A549 (cell line): ENCODE measurements at regions not wholly inside any gene's neighbourhood (a gene's known extent, or its start where the extent isn't known, plus 50 kb on each side); places are given as distances from the start of the nearest gene placed in this dataset.

Experiments used
- ATAC-seq, 2 experiments: fragments of 200-7000 bp in 1 of 2; fragments of >200 bp in 1 of 2; cut with Nextera tagmentation in 1 of 2; cut with Tn5 transposase in 1 of 2; 3 replicates each; pipeline versions ENCODE4 v1.8.0 to v1.9.1; 2018 to 2020; ENCODE audit warnings: mild to moderate bottlenecking in 1 of 2, moderate library complexity in 1 of 2
- CTCF ChIA-PET: fragments of 300-600 bp; sonication (Branson Sonifier 250); formaldehyde crosslinking; extraction: SDS; loops from one replicate; lab custom pipeline; 2021; ENCODE audit warnings: antibody characterized with exemption, inconsistent platforms; lab: Yijun Ruan, JAX
- POLR2A ChIA-PET: fragments of 350-600 bp; formaldehyde crosslinking; extraction: SDS; loops from one replicate; lab custom pipeline; 2021; ENCODE audit warnings: antibody characterized with exemption, inconsistent platforms; lab: Yijun Ruan, JAX
- DNase-seq, 2 experiments: peaks; one replicate each; pipeline versions ENCODE4 v3.0.0 to v3.0.0-alpha.2; 2011 to 2016; ENCODE audit warnings: low read depth in 1 of 2, low spot score in 1 of 2
- FAIRE-seq: peaks from 2 replicates; lab custom pipeline; 2011; peaks lifted over from hg19 to GRCh38; lab: Jason Lieb, UNC
- H3K27ac ChIP-seq, 2 experiments: fragments of >200 bp; sonication (Bioruptor Twin); formaldehyde crosslinking; 3 replicates each; pipeline ENCODE4 v1.5.1; 2016 to 2017
- H3K4me1 ChIP-seq: fragments of >200 bp; sonication (Bioruptor Twin); formaldehyde crosslinking; 3 replicates; pipeline ENCODE4 v1.6.1; 2016
- H3K4me2 ChIP-seq: fragments of >200 bp; sonication (Bioruptor Twin); formaldehyde crosslinking; 3 replicates; pipeline ENCODE4 v1.6.1; 2016
- H3K4me3 ChIP-seq: fragments of >200 bp; sonication (Bioruptor Twin); formaldehyde crosslinking; 3 replicates; pipeline ENCODE4 v1.5.1; 2016
- H3K9me3 ChIP-seq: fragments of >200 bp; sonication (Bioruptor Twin); formaldehyde crosslinking; 3 replicates; pipeline ENCODE4 v1.6.1; 2016
- CBX2 ChIP-seq: fragments of 200-600 bp; sonication (generic); IDR thresholded peaks from 2 replicates; pipeline ENCODE4 v1.6.1; 2016; ENCODE audit warnings: low read depth, mild to moderate bottlenecking, borderline replicate concordance
- CBX8 ChIP-seq: fragments of 200-600 bp; sonication (generic); IDR thresholded peaks from 2 replicates; pipeline ENCODE4 v1.6.1; 2016
- CEBPB ChIP-seq, 2 experiments: fragments of >200 bp in 1 of 2; sonication (Bioruptor Twin) in 1 of 2; formaldehyde crosslinking in 1 of 2; IDR thresholded peaks; 2 replicates each; pipeline ENCODE4 v1.6.1; 2012 to 2016
- EP300 ChIP-seq, 2 experiments: fragments of >200 bp; sonication (Bioruptor Twin); formaldehyde crosslinking; IDR thresholded peaks; 2 replicates in 1 of 2; 3 replicates in 1 of 2; pipeline ENCODE4 v1.6.1; 2016 to 2017
- ESRRA ChIP-seq: fragments of 150-350 bp; IDR thresholded peaks from 2 replicates; pipeline ENCODE4 v1.6.1; 2014; ENCODE audit warnings: mild to moderate bottlenecking, low read length, borderline replicate concordance
- FOSB ChIP-seq: fragments of 250-450 bp; sonication (Bioruptor Pico); IDR thresholded peaks from 2 replicates; pipeline ENCODE4 v1.5.0; 2020; ENCODE audit warnings: mild to moderate bottlenecking, moderate library complexity
- HOXA7 ChIP-seq: fragments of 250-450 bp; sonication (Bioruptor Pico); IDR thresholded peaks from 2 replicates; pipeline ENCODE4 v1.5.0; 2020; ENCODE audit warnings: mild to moderate bottlenecking, moderate library complexity
- HOXB13 ChIP-seq: fragments of 250-450 bp; sonication (Bioruptor Pico); IDR thresholded peaks from 2 replicates; pipeline ENCODE4 v1.5.0; 2020; ENCODE audit warnings: low read depth, mild to moderate bottlenecking, moderate library complexity
- HOXB5 ChIP-seq: fragments of 250-450 bp; sonication (Bioruptor Pico); IDR thresholded peaks from 2 replicates; pipeline ENCODE4 v1.5.0; 2020; ENCODE audit warnings: mild to moderate bottlenecking, moderate library complexity
- JUNB ChIP-seq: fragments of >200 bp; sonication (Bioruptor Twin); formaldehyde crosslinking; IDR thresholded peaks from 2 replicates; pipeline ENCODE4 v1.6.1; 2016
- MAFK ChIP-seq: fragments of 450-650 bp; IDR thresholded peaks from 2 replicates; pipeline ENCODE4 v1.6.1; 2014; ENCODE audit not compliant: partially characterized antibody
- MAZ ChIP-seq: fragments of 150-350 bp; IDR thresholded peaks from 2 replicates; pipeline ENCODE4 v1.6.1; 2014; ENCODE audit warnings: antibody characterized with exemption, low read depth, low read length, borderline replicate concordance
- MYC ChIP-seq: IDR thresholded peaks from 2 replicates; pipeline ENCODE4 v1.6.1; 2012; ENCODE audit warnings: mild to moderate bottlenecking, inconsistent platforms, low read length, improper control_type of control experiment, borderline replicate concordance
- NPAS2 ChIP-seq: fragments of 250-450 bp; sonication (Bioruptor Pico); IDR thresholded peaks from 2 replicates; pipeline ENCODE4 v1.8.0; 2022; ENCODE audit warnings: mild to moderate bottlenecking, moderate library complexity, borderline replicate concordance
- POLR2A ChIP-seq: IDR thresholded peaks from 2 replicates; pipeline ENCODE4 v1.6.1; 2012; ENCODE audit warnings: mild to moderate bottlenecking, low read length
- POLR2AphosphoS2 ChIP-seq: conservative IDR thresholded peaks from 2 replicates; pipeline ENCODE4 v1.6.1; 2012; ENCODE audit warnings: low read length, improper control_type of control experiment, inconsistent platforms
- RCOR1 ChIP-seq: fragments of 150-350 bp; IDR thresholded peaks from 2 replicates; pipeline ENCODE4 v1.6.1; 2014; ENCODE audit warnings: antibody characterized with exemption, low read length, low read depth
- RFX5 ChIP-seq: fragments of 450-650 bp; IDR thresholded peaks from 2 replicates; pipeline ENCODE4 v1.7.1; 2014; ENCODE audit warnings: antibody characterized with exemption, mild to moderate bottlenecking, moderate library complexity
- SMC3 ChIP-seq: fragments of >200 bp; sonication (Bioruptor Twin); formaldehyde crosslinking; IDR thresholded peaks from 3 replicates; pipeline ENCODE4 v1.6.1; 2018; ENCODE audit warnings: inconsistent platforms
- TFCP2L1 ChIP-seq: fragments of 250-450 bp; sonication (Bioruptor Pico); IDR thresholded peaks from 2 replicates; pipeline ENCODE4 v1.5.0; 2021; ENCODE audit warnings: mild to moderate bottlenecking
- ZC3H11A ChIP-seq: fragments of 450-650 bp; IDR thresholded peaks from 2 replicates; pipeline ENCODE4 v1.6.1; 2014; ENCODE audit warnings: antibody characterized with exemption, mild to moderate bottlenecking
- ZFP36 ChIP-seq: fragments of 450-650 bp; IDR thresholded peaks from 2 replicates; pipeline ENCODE4 v1.6.1; 2014; ENCODE audit warnings: borderline replicate concordance; ENCODE audit not compliant: partially characterized antibody
- ZNF302 ChIP-seq: fragments of 250-450 bp; sonication (Bioruptor Pico); IDR thresholded peaks from 2 replicates; pipeline ENCODE4 v1.9.0; 2021; ENCODE audit warnings: inconsistent platforms, mild to moderate bottlenecking, moderate library complexity
- ZSCAN20 ChIP-seq: fragments of 250-450 bp; sonication (Bioruptor Pico); IDR thresholded peaks from 2 replicates; pipeline ENCODE4 v1.8.0; 2022; ENCODE audit warnings: mild to moderate bottlenecking, moderate library complexity
- WGBS: methylation state at CpG from one replicate; pipeline ENCODE4 v1.1.6; 2017; ENCODE audit errors: missing lambda C conversion rate; 5-methylcytosine and 5-hydroxymethylcytosine counted together
- TF ChIP-seq, protein P1 (sequence below): fragments of 250-450 bp; sonication (Bioruptor Pico); IDR thresholded peaks from 2 replicates; pipeline ENCODE4 v1.5.0; 2021; ENCODE audit warnings: mild to moderate bottlenecking, moderate library complexity, borderline replicate concordance
- TF ChIP-seq, protein P2 (sequence below): fragments of 200-600 bp; sonication (generic); IDR thresholded peaks from 2 replicates; pipeline ENCODE4 v1.6.1; 2016; ENCODE audit warnings: antibody characterized with exemption, mild to moderate bottlenecking, moderate library complexity
- TF ChIP-seq, protein P3 (sequence below): fragments of 150-350 bp; IDR thresholded peaks from 2 replicates; pipeline ENCODE4 v1.6.1; 2014; ENCODE audit warnings: low read depth, mild to moderate bottlenecking, low read length
- TF ChIP-seq, protein P4 (sequence below): IDR thresholded peaks from 2 replicates; pipeline ENCODE4 v1.6.1; 2012; ENCODE audit warnings: low read depth, borderline replicate concordance
- TF ChIP-seq, protein P5 (sequence below): IDR thresholded peaks from 2 replicates; pipeline ENCODE4 v1.6.1; 2012

DNA sequence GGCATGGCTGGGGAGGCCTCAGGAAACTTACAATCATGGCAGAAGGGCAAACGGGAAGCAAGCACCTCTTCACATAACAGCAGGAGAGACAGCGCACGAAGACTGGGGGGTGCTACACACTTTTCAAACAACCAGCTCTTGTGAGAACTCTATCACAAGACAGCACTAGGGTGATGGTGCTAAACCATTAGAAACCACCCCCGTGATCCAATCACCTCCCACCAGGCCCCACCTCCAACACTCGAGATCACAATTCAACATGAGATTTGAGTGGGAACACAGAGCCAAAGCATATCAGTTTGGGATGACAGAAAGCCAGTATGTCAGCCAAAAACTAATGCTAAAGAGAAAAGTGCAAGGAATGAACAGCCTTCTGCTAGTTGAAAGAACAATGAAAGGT lies 309.8 kb upstream of the CCDC54 start:
- Histone ChIP-seq H3K27ac (no peak overlapping the region), H3K4me3 (no peak overlapping the region), H3K9me3 (no peaks in the 10 kb centered on the region), H3K4me1 (0 out of 3 replicates have a peak, but pooled peaks cover 11% of the 10 kb centered on the region)
- POLR2A ChIA-PET = no interaction called here
- no peak for DNase-seq
- 48% methylated on average over 5 of the region's 5 CpGs for WGBS
- TF ChIP-seq CBX8 = no peak
- TF ChIP-seq, all 56 proteins: peak for 0
- CTCF ChIA-PET = no interaction called here
- FAIRE-seq (no peak), ATAC-seq (no peak)
- H3K4me2 ChIP-seq = no peak overlapping the region

DNA sequence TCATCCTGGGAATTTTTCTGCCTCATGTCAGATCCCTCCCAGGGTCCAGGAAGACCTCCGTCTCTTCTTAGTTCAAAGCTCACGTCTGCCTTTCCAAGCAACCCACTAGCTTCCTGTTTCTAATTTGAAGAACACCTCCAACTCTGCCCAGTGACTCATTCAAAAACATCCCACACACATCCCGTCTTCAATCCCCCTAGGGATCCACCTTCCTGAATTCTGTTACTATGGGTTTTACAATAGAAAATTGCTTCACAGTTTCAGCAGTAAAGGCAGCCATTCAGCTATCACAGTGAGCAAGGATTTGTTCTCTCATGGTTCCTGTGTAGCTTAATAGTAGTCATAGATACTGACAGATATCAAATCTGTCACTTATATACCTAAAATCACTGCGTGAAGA lies 308.3 kb upstream of the CCDC54 start:
- ChIA-PET POLR2A (no interaction called here), CTCF (interaction anchor here (1.3 kb wide), 1 partner anchor 20 kb away, joined by 3 read pairs; no protein-coding TSS in a partner anchor)
- DNase-seq = no peak
- Histone ChIP-seq H3K4me1 (0 out of 3 replicates have a peak, but pooled peaks cover 5% of the 10 kb centered on the region), H3K27ac (no peak overlapping the region), H3K4me2 (no peak overlapping the region), H3K4me3 (no peak overlapping the region), H3K9me3 (no peaks in the 10 kb centered on the region)
- WGBS = 46% methylated on average over 4 of the region's 4 CpGs
- FAIRE-seq = no peak
- no peak for ATAC-seq
- TF ChIP-seq MYC = no peak
- no peak for TF ChIP-seq ZFP36
- no peak for TF ChIP-seq POLR2A
- TF ChIP-seq ESRRA = no peak
- no peak for TF ChIP-seq ZNF302
- no peak for TF ChIP-seq RCOR1
- no peak for TF ChIP-seq RFX5
- no peak for TF ChIP-seq TFCP2L1
- TF ChIP-seq SMC3 = no peak
- TF ChIP-seq POLR2AphosphoS2 = no peak
- TF ChIP-seq, protein P1, sequence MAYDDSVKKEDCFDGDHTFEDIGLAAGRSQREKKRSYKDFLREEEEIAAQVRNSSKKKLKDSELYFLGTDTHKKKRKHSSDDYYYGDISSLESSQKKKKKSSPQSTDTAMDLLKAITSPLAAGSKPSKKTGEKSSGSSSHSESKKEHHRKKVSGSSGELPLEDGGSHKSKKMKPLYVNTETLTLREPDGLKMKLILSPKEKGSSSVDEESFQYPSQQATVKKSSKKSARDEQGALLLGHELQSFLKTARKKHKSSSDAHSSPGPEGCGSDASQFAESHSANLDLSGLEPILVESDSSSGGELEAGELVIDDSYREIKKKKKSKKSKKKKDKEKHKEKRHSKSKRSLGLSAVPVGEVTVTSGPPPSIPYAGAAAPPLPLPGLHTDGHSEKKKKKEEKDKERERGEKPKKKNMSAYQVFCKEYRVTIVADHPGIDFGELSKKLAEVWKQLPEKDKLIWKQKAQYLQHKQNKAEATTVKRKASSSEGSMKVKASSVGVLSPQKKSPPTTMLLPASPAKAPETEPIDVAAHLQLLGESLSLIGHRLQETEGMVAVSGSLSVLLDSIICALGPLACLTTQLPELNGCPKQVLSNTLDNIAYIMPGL (CRISPR knock-in tag) = no peak
- TF ChIP-seq HOXA7 (CRISPR knock-in tag) = no peak

DNA sequence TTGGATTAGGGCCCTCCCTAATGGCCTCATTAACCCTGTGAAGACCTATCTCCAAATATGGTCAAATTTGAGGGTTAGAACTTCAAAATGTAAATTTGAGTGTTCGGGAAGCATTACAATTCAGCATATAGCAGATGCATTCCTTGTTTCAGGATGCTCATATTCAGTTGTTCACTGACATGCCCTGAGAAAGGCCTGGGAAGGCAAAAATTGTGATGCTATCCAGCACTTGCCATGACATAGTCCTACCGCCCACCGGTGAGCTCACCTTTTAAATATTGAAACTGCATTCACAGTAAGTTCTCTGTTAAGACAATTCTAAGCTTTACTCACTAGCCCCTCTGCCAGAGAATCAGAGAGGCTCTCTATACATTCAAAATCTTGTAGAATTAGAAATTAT lies 300.3 kb upstream of the CCDC54 start:
- TF ChIP-seq, protein P2, sequence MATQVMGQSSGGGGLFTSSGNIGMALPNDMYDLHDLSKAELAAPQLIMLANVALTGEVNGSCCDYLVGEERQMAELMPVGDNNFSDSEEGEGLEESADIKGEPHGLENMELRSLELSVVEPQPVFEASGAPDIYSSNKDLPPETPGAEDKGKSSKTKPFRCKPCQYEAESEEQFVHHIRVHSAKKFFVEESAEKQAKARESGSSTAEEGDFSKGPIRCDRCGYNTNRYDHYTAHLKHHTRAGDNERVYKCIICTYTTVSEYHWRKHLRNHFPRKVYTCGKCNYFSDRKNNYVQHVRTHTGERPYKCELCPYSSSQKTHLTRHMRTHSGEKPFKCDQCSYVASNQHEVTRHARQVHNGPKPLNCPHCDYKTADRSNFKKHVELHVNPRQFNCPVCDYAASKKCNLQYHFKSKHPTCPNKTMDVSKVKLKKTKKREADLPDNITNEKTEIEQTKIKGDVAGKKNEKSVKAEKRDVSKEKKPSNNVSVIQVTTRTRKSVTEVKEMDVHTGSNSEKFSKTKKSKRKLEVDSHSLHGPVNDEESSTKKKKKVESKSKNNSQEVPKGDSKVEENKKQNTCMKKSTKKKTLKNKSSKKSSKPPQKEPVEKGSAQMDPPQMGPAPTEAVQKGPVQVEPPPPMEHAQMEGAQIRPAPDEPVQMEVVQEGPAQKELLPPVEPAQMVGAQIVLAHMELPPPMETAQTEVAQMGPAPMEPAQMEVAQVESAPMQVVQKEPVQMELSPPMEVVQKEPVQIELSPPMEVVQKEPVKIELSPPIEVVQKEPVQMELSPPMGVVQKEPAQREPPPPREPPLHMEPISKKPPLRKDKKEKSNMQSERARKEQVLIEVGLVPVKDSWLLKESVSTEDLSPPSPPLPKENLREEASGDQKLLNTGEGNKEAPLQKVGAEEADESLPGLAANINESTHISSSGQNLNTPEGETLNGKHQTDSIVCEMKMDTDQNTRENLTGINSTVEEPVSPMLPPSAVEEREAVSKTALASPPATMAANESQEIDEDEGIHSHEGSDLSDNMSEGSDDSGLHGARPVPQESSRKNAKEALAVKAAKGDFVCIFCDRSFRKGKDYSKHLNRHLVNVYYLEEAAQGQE = no peak
- TF ChIP-seq JUNB (no peak), MAFK (no peak), RFX5 (no peak), HOXB5 (no peak), ZC3H11A (no peak), EP300 (IDR thresholded peaks at IDR 0.05) (no peak), RCOR1 (no peak), CBX2 (no peak), FOSB (CRISPR knock-in tag) (no peak), SMC3 (no peak), NPAS2 (CRISPR knock-in tag) (no peak), CEBPB (IDR thresholded peaks at IDR 0.05) (no peak), HOXB13 (CRISPR knock-in tag) (no peak), MAZ (no peak), ZSCAN20 (no peak)
- TF ChIP-seq, protein P3, sequence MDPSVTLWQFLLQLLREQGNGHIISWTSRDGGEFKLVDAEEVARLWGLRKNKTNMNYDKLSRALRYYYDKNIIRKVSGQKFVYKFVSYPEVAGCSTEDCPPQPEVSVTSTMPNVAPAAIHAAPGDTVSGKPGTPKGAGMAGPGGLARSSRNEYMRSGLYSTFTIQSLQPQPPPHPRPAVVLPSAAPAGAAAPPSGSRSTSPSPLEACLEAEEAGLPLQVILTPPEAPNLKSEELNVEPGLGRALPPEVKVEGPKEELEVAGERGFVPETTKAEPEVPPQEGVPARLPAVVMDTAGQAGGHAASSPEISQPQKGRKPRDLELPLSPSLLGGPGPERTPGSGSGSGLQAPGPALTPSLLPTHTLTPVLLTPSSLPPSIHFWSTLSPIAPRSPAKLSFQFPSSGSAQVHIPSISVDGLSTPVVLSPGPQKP = no peak
- TF ChIP-seq, protein P4, sequence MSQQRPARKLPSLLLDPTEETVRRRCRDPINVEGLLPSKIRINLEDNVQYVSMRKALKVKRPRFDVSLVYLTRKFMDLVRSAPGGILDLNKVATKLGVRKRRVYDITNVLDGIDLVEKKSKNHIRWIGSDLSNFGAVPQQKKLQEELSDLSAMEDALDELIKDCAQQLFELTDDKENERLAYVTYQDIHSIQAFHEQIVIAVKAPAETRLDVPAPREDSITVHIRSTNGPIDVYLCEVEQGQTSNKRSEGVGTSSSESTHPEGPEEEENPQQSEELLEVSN = no peak
- TF ChIP-seq, protein P5, sequence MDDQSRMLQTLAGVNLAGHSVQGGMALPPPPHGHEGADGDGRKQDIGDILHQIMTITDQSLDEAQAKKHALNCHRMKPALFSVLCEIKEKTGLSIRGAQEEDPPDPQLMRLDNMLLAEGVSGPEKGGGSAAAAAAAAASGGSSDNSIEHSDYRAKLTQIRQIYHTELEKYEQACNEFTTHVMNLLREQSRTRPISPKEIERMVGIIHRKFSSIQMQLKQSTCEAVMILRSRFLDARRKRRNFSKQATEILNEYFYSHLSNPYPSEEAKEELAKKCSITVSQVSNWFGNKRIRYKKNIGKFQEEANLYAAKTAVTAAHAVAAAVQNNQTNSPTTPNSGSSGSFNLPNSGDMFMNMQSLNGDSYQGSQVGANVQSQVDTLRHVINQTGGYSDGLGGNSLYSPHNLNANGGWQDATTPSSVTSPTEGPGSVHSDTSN = no peak
- no peaks in the 10 kb centered on the region for H3K4me1 ChIP-seq
- WGBS = 69% methylated on average over 3 of the region's 3 CpGs
- H3K4me3 ChIP-seq = no peak overlapping the region
- ATAC-seq (no peak), FAIRE-seq (no peak), DNase-seq (no peak)
- H3K9me3 ChIP-seq = no peaks in the 10 kb centered on the region
- ChIA-PET CTCF (interaction anchor here (0.7 to 2.8 kb wide), 3 partner anchors 12 to 1332 kb away, joined by 3 to 21 read pairs (median 3); no protein-coding TSS in a partner anchor), POLR2A (no interaction called here)
- no peak overlapping the region for H3K4me2 ChIP-seq
- H3K27ac ChIP-seq = no peak overlapping the region
